PC-3 (cell line): ENCODE measurements at regions not wholly inside any gene's neighbourhood (a gene's known extent, or its start where the extent isn't known, plus 50 kb on each side); places are given as distances from the start of the nearest gene placed in this dataset.

ENCODE experiments used
- CTCF ChIP-seq: fragments of 300-600 bp; sonication (generic); conservative IDR thresholded peaks from 2 replicates; pipeline ENCODE4 v1.5.1; 2017; ENCODE audit warnings: antibody characterized with exemption, low read depth, mild to moderate bottlenecking, low read length
- EZH2 ChIP-seq: fragments of 300-600 bp; sonication (generic); IDR thresholded peaks from one replicate; pipeline ENCODE4 v1.6.1; 2017; ENCODE audit warnings: antibody characterized with exemption, mild to moderate bottlenecking, low read length; ENCODE audit not compliant: unreplicated experiment

- TF ChIP-seq CTCF (no peak), EZH2 (no peak)
These were observed 52.6 kb upstream of the TOP3B start for GRCh38 chr22:22035203-22035602.
